ENCODE measurements at regions not wholly inside any gene's neighbourhood (a gene's known extent, or its start where the extent isn't known, plus 50 kb on each side); places are given as distances from the start of the nearest gene placed in this dataset.

GRCh38 chr1:83086346-83086745 lies 912.6 kb downstream of the TTLL7 start:
- DNase-seq (ENCODE audit: low read depth): no peak
- TF ChIP-seq CTCF (conservative IDR thresholded peaks at IDR 0.05; ENCODE audit: low read depth, low read length): no peak
- no peak overlapping the region for H3K4me3 ChIP-seq (ENCODE audit: low read depth, low read length)

GRCh38 chr1:83083589-83084224 lies 915.2 kb downstream of the TTLL7 start:
- no peak for DNase-seq (ENCODE audit: low read depth)
- H3K4me3 ChIP-seq (ENCODE audit: low read depth, low read length): no peak overlapping the region
- no peak for TF ChIP-seq CTCF (conservative IDR thresholded peaks at IDR 0.05; ENCODE audit: low read depth, low read length)

- DNase-seq (ENCODE audit: low read depth): no peak
- TF ChIP-seq CTCF (conservative IDR thresholded peaks at IDR 0.05; ENCODE audit: low read depth, low read length): no peak
- no peak overlapping the region for H3K4me3 ChIP-seq (ENCODE audit: low read depth, low read length)
Measured at GRCh38 chr1:83077411-83077810, 921.5 kb downstream of the TTLL7 start.

GRCh38 chr1:83075107-83075506 lies 923.8 kb downstream of the TTLL7 start:
- no peak for TF ChIP-seq CTCF (conservative IDR thresholded peaks at IDR 0.05; ENCODE audit: low read depth, low read length)

GRCh38 chr1:83067954-83068353 lies 931.0 kb downstream of the TTLL7 start:
- DNase-seq (ENCODE audit: low read depth): no peak

More at GRCh38 chr1:83075107-83075506, 923.8 kb downstream of the TTLL7 start:
- no peak overlapping the region for H3K4me3 ChIP-seq (ENCODE audit: low read depth, low read length)
- DNase-seq (ENCODE audit: low read depth): no peak

GRCh38 chr1:83065952-83066727 lies 932.8 kb downstream of the TTLL7 start:
- no peak for TF ChIP-seq CTCF (conservative IDR thresholded peaks at IDR 0.05; ENCODE audit: low read depth, low read length)
- DNase-seq (ENCODE audit: low read depth): no peak
- no peak overlapping the region for H3K4me3 ChIP-seq (ENCODE audit: low read depth, low read length)

More at GRCh38 chr1:83067954-83068353, 931.0 kb downstream of the TTLL7 start:
- TF ChIP-seq CTCF (conservative IDR thresholded peaks at IDR 0.05; ENCODE audit: low read depth, low read length): no peak
- no peak overlapping the region for H3K4me3 ChIP-seq (ENCODE audit: low read depth, low read length)

Data from epithelial cell of proximal tubule (primary cell).